ENCODE measurements at regions not wholly inside any gene's neighbourhood (a gene's known extent, or its start where the extent isn't known, plus 50 kb on each side); places are given as distances from the start of the nearest gene placed in this dataset.

GRCh38 chrX:13933352-13933751 is 96.3 kb downstream of the GEMIN8 start:
- no peak overlapping the region for H3K4me3 ChIP-seq (ENCODE audit: low read depth, low read length)
- no peak for TF ChIP-seq CTCF (conservative IDR thresholded peaks at IDR 0.05; ENCODE audit: low read depth, low read length)
- DNase-seq (ENCODE audit: low read depth) = no peak

- H3K4me3 ChIP-seq (ENCODE audit: low read depth, low read length) = no peak overlapping the region
- DNase-seq (ENCODE audit: low read depth) = no peak
- TF ChIP-seq CTCF (conservative IDR thresholded peaks at IDR 0.05; ENCODE audit: low read depth, low read length) = no peak
Observed at GRCh38 chrX:13932416-13932815, 97.3 kb downstream of the GEMIN8 start.

GRCh38 chrX:13927175-13927574 is 102.5 kb downstream of the GEMIN8 start:
- no peak for TF ChIP-seq CTCF (conservative IDR thresholded peaks at IDR 0.05; ENCODE audit: low read depth, low read length)
- no peak for DNase-seq (ENCODE audit: low read depth)
- no peak overlapping the region for H3K4me3 ChIP-seq (ENCODE audit: low read depth, low read length)

GRCh38 chrX:13923845-13924244 is 105.8 kb downstream of the GEMIN8 start:
- TF ChIP-seq CTCF (conservative IDR thresholded peaks at IDR 0.05; ENCODE audit: low read depth, low read length) = peak; percentile 23
- no peak for DNase-seq (ENCODE audit: low read depth)
- no peak overlapping the region for H3K4me3 ChIP-seq (ENCODE audit: low read depth, low read length)

GRCh38 chrX:13923289-13923688 is 106.4 kb upstream of the GPM6B start:
- TF ChIP-seq CTCF (conservative IDR thresholded peaks at IDR 0.05; ENCODE audit: low read depth, low read length) = no peak
- no peak for DNase-seq (ENCODE audit: low read depth)

GRCh38 chrX:13917507-13917906 is 100.6 kb upstream of the GPM6B start:
- H3K4me3 ChIP-seq (ENCODE audit: low read depth, low read length) = no peak overlapping the region
- no peak for TF ChIP-seq CTCF (conservative IDR thresholded peaks at IDR 0.05; ENCODE audit: low read depth, low read length)
- no peak for DNase-seq (ENCODE audit: low read depth)

More at GRCh38 chrX:13923289-13923688, 106.4 kb upstream of the GPM6B start:
- no peak overlapping the region for H3K4me3 ChIP-seq (ENCODE audit: low read depth, low read length)

- no peak overlapping the region for H3K4me3 ChIP-seq (ENCODE audit: low read depth, low read length)
- DNase-seq (ENCODE audit: low read depth) = no peak
- TF ChIP-seq CTCF (conservative IDR thresholded peaks at IDR 0.05; ENCODE audit: low read depth, low read length) = no peak
Observed at GRCh38 chrX:13911586-13911985, 94.7 kb upstream of the GPM6B start.

Measured in epithelial cell of proximal tubule (primary cell).